MM.1S (cell line): ENCODE measurements at regions not wholly inside any gene's neighbourhood (a gene's known extent, or its start where the extent isn't known, plus 50 kb on each side); places are given as distances from the start of the nearest gene placed in this dataset.

Source experiments
- CTCF ChIP-seq: fragments of 300-600 bp; sonication (generic); IDR thresholded peaks from 2 replicates; pipeline ENCODE4 v1.5.1; 2016; ENCODE audit warnings: antibody characterized with exemption, low read length, mixed read lengths
- EZH2 ChIP-seq: fragments of 300-600 bp; sonication (generic); optimal IDR thresholded peaks from 2 replicates; pipeline ENCODE3; 2017; ENCODE audit warnings: low read depth, mild to moderate bottlenecking, antibody characterized with exemption, low read length, mixed read lengths
- EZH2phosphoT487 ChIP-seq: fragments of 300-600 bp; sonication (generic); IDR thresholded peaks from 2 replicates; pipeline ENCODE4 v1.6.1; 2018; ENCODE audit warnings: antibody characterized with exemption, low read length

- TF ChIP-seq CTCF, result no peak
- TF ChIP-seq EZH2phosphoT487, result no peak
- no peak for TF ChIP-seq EZH2
Measured at GRCh38 chr3:95655363-95655986, 1158.9 kb upstream of the EPHA6 start.
